ENCODE measurements at regions not wholly inside any gene's neighbourhood (a gene's known extent, or its start where the extent isn't known, plus 50 kb on each side); places are given as distances from the start of the nearest gene placed in this dataset.

- Histone ChIP-seq H3K4me1 (ENCODE audit: control insufficient read depth, insufficient read depth, low read length, unreplicated experiment) (peaks cover 12% of the 10 kb centered on the region), H2AFZ (ENCODE audit: low read length, unreplicated experiment) (peak overlapping the region; percentile 7), H3K27ac (ENCODE audit: low read depth, low read length) (no peak overlapping the region), H3K27me3 (ENCODE audit: insufficient read depth, low read length) (no peaks in the 10 kb centered on the region), H3K36me3 (ENCODE audit: insufficient read depth, low read length) (no peaks in the 10 kb centered on the region), H3K79me2 (ENCODE audit: control insufficient read depth, insufficient read depth, low read length, unreplicated experiment) (no peaks in the 10 kb centered on the region), H3K4me3 (ENCODE audit: low read depth, low read length) (no peak overlapping the region)
Observed at GRCh38 chr2:146321175-146321574, 1523.7 kb upstream of the ACVR2A start.

GRCh38 chr2:146317959-146318358 is 1526.9 kb upstream of the ACVR2A start:
- peak overlapping the region; percentile 59 for H2AFZ ChIP-seq (ENCODE audit: low read length, unreplicated experiment)
- no peaks in the 10 kb centered on the region for H3K36me3 ChIP-seq (ENCODE audit: insufficient read depth, low read length)
- H3K4me3 ChIP-seq (ENCODE audit: low read depth, low read length), result 0 out of 2 replicates have a peak overlapping the region, but pooled peaks have one; percentile 33
- no peaks in the 10 kb centered on the region for H3K79me2 ChIP-seq (ENCODE audit: control insufficient read depth, insufficient read depth, low read length, unreplicated experiment)
- no peaks in the 10 kb centered on the region for H3K27me3 ChIP-seq (ENCODE audit: insufficient read depth, low read length)
- H3K27ac ChIP-seq (ENCODE audit: low read depth, low read length), result peak overlapping the region; percentile 67
- peaks cover 16% of the 10 kb centered on the region for H3K4me1 ChIP-seq (ENCODE audit: control insufficient read depth, insufficient read depth, low read length, unreplicated experiment)

GRCh38 chr2:146312899-146313298 is 1531.9 kb upstream of the ACVR2A start:
- no peak overlapping the region for H3K4me3 ChIP-seq (ENCODE audit: low read depth, low read length)
- H3K4me1 ChIP-seq (ENCODE audit: control insufficient read depth, insufficient read depth, low read length, unreplicated experiment), result peaks cover 17% of the 10 kb centered on the region
- H2AFZ ChIP-seq (ENCODE audit: low read length, unreplicated experiment), result peak overlapping the region; percentile 83
- H3K27ac ChIP-seq (ENCODE audit: low read depth, low read length), result peak overlapping the region; percentile 3; the same call in 1 of the 2 replicates
- no peaks in the 10 kb centered on the region for H3K79me2 ChIP-seq (ENCODE audit: control insufficient read depth, insufficient read depth, low read length, unreplicated experiment)
- H3K36me3 ChIP-seq (ENCODE audit: insufficient read depth, low read length), result no peaks in the 10 kb centered on the region
- H3K27me3 ChIP-seq (ENCODE audit: insufficient read depth, low read length), result no peaks in the 10 kb centered on the region

- Histone ChIP-seq H3K4me3 (ENCODE audit: low read depth, low read length) (no peak overlapping the region), H2AFZ (ENCODE audit: low read length, unreplicated experiment) (no peak overlapping the region), H3K79me2 (ENCODE audit: control insufficient read depth, insufficient read depth, low read length, unreplicated experiment) (no peaks in the 10 kb centered on the region), H3K36me3 (ENCODE audit: insufficient read depth, low read length) (no peaks in the 10 kb centered on the region), H3K27me3 (ENCODE audit: insufficient read depth, low read length) (no peaks in the 10 kb centered on the region), H3K27ac (ENCODE audit: low read depth, low read length) (no peak overlapping the region), H3K4me1 (ENCODE audit: control insufficient read depth, insufficient read depth, low read length, unreplicated experiment) (no peaks in the 10 kb centered on the region)
Observed at GRCh38 chr2:146305164-146305563, 1539.7 kb upstream of the ACVR2A start.

- H3K4me1 ChIP-seq (ENCODE audit: control insufficient read depth, insufficient read depth, low read length, unreplicated experiment), result no peaks in the 10 kb centered on the region
- H3K4me3 ChIP-seq (ENCODE audit: low read depth, low read length), result no peak overlapping the region
- H3K27me3 ChIP-seq (ENCODE audit: insufficient read depth, low read length), result no peaks in the 10 kb centered on the region
- H3K79me2 ChIP-seq (ENCODE audit: control insufficient read depth, insufficient read depth, low read length, unreplicated experiment), result no peaks in the 10 kb centered on the region
- no peak overlapping the region for H3K27ac ChIP-seq (ENCODE audit: low read depth, low read length)
- H2AFZ ChIP-seq (ENCODE audit: low read length, unreplicated experiment), result no peak overlapping the region
- H3K36me3 ChIP-seq (ENCODE audit: insufficient read depth, low read length), result no peaks in the 10 kb centered on the region
Observed at GRCh38 chr2:146301287-146301686, 1543.5 kb upstream of the ACVR2A start.

- no peaks in the 10 kb centered on the region for H3K79me2 ChIP-seq (ENCODE audit: control insufficient read depth, insufficient read depth, low read length, unreplicated experiment)
Observed at GRCh38 chr2:146295080-146295670, 1549.7 kb upstream of the ACVR2A start.

GRCh38 chr2:146287281-146287680 is 1557.5 kb upstream of the ACVR2A start:
- H3K4me1 ChIP-seq (ENCODE audit: control insufficient read depth, insufficient read depth, low read length, unreplicated experiment), result no peaks in the 10 kb centered on the region
- no peak overlapping the region for H3K27ac ChIP-seq (ENCODE audit: low read depth, low read length)
- H3K79me2 ChIP-seq (ENCODE audit: control insufficient read depth, insufficient read depth, low read length, unreplicated experiment), result no peaks in the 10 kb centered on the region
- H2AFZ ChIP-seq (ENCODE audit: low read length, unreplicated experiment), result no peak overlapping the region
- no peak overlapping the region for H3K4me3 ChIP-seq (ENCODE audit: low read depth, low read length)
- H3K36me3 ChIP-seq (ENCODE audit: insufficient read depth, low read length), result no peaks in the 10 kb centered on the region
- no peaks in the 10 kb centered on the region for H3K27me3 ChIP-seq (ENCODE audit: insufficient read depth, low read length)

More at GRCh38 chr2:146295080-146295670, 1549.7 kb upstream of the ACVR2A start:
- Histone ChIP-seq H3K36me3 (ENCODE audit: insufficient read depth, low read length) (no peaks in the 10 kb centered on the region), H3K27ac (ENCODE audit: low read depth, low read length) (no peak overlapping the region), H3K27me3 (ENCODE audit: insufficient read depth, low read length) (no peaks in the 10 kb centered on the region), H3K4me1 (ENCODE audit: control insufficient read depth, insufficient read depth, low read length, unreplicated experiment) (no peaks in the 10 kb centered on the region), H3K4me3 (ENCODE audit: low read depth, low read length) (no peak overlapping the region), H2AFZ (ENCODE audit: low read length, unreplicated experiment) (no peak overlapping the region)

- Histone ChIP-seq H3K27me3 (ENCODE audit: insufficient read depth, low read length) (no peaks in the 10 kb centered on the region), H3K36me3 (ENCODE audit: insufficient read depth, low read length) (no peaks in the 10 kb centered on the region), H3K79me2 (ENCODE audit: control insufficient read depth, insufficient read depth, low read length, unreplicated experiment) (no peaks in the 10 kb centered on the region), H3K27ac (ENCODE audit: low read depth, low read length) (no peak overlapping the region), H3K4me3 (ENCODE audit: low read depth, low read length) (no peak overlapping the region), H3K4me1 (ENCODE audit: control insufficient read depth, insufficient read depth, low read length, unreplicated experiment) (no peaks in the 10 kb centered on the region), H2AFZ (ENCODE audit: low read length, unreplicated experiment) (no peak overlapping the region)
Observed at GRCh38 chr2:146278881-146279280, 1565.9 kb upstream of the ACVR2A start.

- Histone ChIP-seq H3K4me3 (ENCODE audit: low read depth, low read length) (no peak overlapping the region), H3K27me3 (ENCODE audit: insufficient read depth, low read length) (no peaks in the 10 kb centered on the region), H3K79me2 (ENCODE audit: control insufficient read depth, insufficient read depth, low read length, unreplicated experiment) (no peaks in the 10 kb centered on the region), H3K27ac (ENCODE audit: low read depth, low read length) (no peak overlapping the region), H3K36me3 (ENCODE audit: insufficient read depth, low read length) (no peaks in the 10 kb centered on the region), H3K4me1 (ENCODE audit: control insufficient read depth, insufficient read depth, low read length, unreplicated experiment) (peaks cover 3% of the 10 kb centered on the region), H2AFZ (ENCODE audit: low read length, unreplicated experiment) (no peak overlapping the region)
Observed at GRCh38 chr2:146271131-146271831, 1573.5 kb upstream of the ACVR2A start.

GRCh38 chr2:146270618-146271017 is 1574.2 kb upstream of the ACVR2A start:
- Histone ChIP-seq H3K4me1 (ENCODE audit: control insufficient read depth, insufficient read depth, low read length, unreplicated experiment) (peaks cover 3% of the 10 kb centered on the region), H3K4me3 (ENCODE audit: low read depth, low read length) (no peak overlapping the region), H3K79me2 (ENCODE audit: control insufficient read depth, insufficient read depth, low read length, unreplicated experiment) (no peaks in the 10 kb centered on the region), H3K36me3 (ENCODE audit: insufficient read depth, low read length) (no peaks in the 10 kb centered on the region), H3K27me3 (ENCODE audit: insufficient read depth, low read length) (no peaks in the 10 kb centered on the region), H2AFZ (ENCODE audit: low read length, unreplicated experiment) (no peak overlapping the region), H3K27ac (ENCODE audit: low read depth, low read length) (peak overlapping the region; percentile 35; the same call in 1 of the 2 replicates)

- peaks cover 3% of the 10 kb centered on the region for H3K4me1 ChIP-seq (ENCODE audit: control insufficient read depth, insufficient read depth, low read length, unreplicated experiment)
- no peaks in the 10 kb centered on the region for H3K79me2 ChIP-seq (ENCODE audit: control insufficient read depth, insufficient read depth, low read length, unreplicated experiment)
- no peaks in the 10 kb centered on the region for H3K36me3 ChIP-seq (ENCODE audit: insufficient read depth, low read length)
- H3K27me3 ChIP-seq (ENCODE audit: insufficient read depth, low read length), result no peaks in the 10 kb centered on the region
- H3K4me3 ChIP-seq (ENCODE audit: low read depth, low read length), result no peak overlapping the region
- no peak overlapping the region for H2AFZ ChIP-seq (ENCODE audit: low read length, unreplicated experiment)
- H3K27ac ChIP-seq (ENCODE audit: low read depth, low read length), result no peak overlapping the region
Observed at GRCh38 chr2:146267093-146267492, 1577.7 kb upstream of the ACVR2A start.
